ENCODE measurements at regions not wholly inside any gene's neighbourhood (a gene's known extent, or its start where the extent isn't known, plus 50 kb on each side); places are given as distances from the start of the nearest gene placed in this dataset.

DNA sequence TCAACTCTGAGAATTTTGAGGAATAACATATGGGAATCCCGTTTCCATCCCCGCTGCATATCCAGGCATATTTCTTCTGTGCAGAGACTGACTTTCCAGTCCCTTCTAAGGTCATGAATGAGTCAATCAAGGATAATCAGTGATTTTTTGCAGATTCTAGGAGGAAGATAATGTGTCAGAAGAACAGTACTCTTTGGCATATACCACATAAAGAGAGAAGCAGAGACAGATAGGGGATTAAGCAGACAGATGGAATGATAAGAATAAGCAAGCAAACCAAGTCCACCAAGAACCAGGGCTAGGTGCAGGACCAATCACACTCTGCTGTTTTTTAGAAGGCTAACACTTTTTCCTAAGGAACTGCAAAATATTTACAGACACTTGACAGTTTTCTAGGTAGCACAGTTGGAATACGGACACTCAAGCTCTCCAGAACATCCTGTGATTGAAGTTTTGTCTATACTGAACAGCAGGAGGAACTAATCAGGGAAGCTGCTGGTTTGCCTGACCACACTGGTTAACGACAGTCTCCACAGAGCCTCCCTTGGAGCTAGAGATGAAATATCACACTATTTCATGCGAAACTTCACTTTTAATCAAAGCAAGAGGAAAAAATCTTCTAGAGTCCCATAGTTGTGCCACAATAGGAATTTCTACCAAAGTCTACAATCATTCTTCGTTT, 450.0 kb upstream of the KCNMB2 start:
- TF ChIP-seq, protein P1, sequence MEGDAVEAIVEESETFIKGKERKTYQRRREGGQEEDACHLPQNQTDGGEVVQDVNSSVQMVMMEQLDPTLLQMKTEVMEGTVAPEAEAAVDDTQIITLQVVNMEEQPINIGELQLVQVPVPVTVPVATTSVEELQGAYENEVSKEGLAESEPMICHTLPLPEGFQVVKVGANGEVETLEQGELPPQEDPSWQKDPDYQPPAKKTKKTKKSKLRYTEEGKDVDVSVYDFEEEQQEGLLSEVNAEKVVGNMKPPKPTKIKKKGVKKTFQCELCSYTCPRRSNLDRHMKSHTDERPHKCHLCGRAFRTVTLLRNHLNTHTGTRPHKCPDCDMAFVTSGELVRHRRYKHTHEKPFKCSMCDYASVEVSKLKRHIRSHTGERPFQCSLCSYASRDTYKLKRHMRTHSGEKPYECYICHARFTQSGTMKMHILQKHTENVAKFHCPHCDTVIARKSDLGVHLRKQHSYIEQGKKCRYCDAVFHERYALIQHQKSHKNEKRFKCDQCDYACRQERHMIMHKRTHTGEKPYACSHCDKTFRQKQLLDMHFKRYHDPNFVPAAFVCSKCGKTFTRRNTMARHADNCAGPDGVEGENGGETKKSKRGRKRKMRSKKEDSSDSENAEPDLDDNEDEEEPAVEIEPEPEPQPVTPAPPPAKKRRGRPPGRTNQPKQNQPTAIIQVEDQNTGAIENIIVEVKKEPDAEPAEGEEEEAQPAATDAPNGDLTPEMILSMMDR (IDR thresholded peaks at IDR 0.05) = no peak
- no peak for TF ChIP-seq POLR2A (IDR thresholded peaks at IDR 0.05)
- H3K4me1 ChIP-seq = peaks cover 20% of the 10 kb centered on the region

DNA sequence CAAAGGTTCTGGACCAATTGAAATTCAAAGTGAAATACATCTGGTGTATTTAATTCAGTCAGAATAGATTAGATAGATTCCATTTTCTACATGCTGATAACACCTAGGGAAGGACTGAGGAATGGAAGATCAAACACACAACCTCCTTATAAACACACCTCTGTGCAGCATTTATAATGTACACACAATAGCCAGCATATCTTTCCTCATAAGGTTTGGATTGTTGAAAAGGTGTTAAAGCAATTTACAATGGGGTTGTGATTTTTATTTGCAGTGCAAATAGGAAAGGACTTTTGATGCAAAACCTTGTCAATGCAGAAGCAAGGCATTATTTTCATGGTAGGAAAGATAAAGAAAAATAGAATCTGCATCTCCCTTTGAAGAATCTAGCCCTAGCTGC, 448.9 kb upstream of the KCNMB2 start:
- DNase-seq = no peak
- TF ChIP-seq POLR2A (IDR thresholded peaks at IDR 0.05) = no peak
- Histone ChIP-seq H3K27me3 (no peaks in the 10 kb centered on the region), H3K9me3 (no peaks in the 10 kb centered on the region), H3K36me3 (ENCODE audit: low read depth, missing control alignments) (no peaks in the 10 kb centered on the region), H3K27ac (no peak overlapping the region), H3K4me3 (no peak overlapping the region), H3K4me1 (peaks cover 20% of the 10 kb centered on the region)
- intact Hi-C loops (cut with DNase I; ENCODE audit: low total_unique reads) = no loop called here

More for the DNA sequence above, 450.0 kb upstream of the KCNMB2 start:
- H3K4me3 ChIP-seq = no peak overlapping the region
- H3K27ac ChIP-seq = no peak overlapping the region
- no peaks in the 10 kb centered on the region for H3K27me3 ChIP-seq
- 82 to 83% methylated on average over 6 of the region's 6 CpGs for WGBS, 2 donors
- H3K36me3 ChIP-seq (ENCODE audit: low read depth, missing control alignments) = no peaks in the 10 kb centered on the region
- DNase-seq = no peak
- intact Hi-C loops (cut with DNase I; ENCODE audit: low total_unique reads) = no loop called here
- no peaks in the 10 kb centered on the region for H3K9me3 ChIP-seq

DNA sequence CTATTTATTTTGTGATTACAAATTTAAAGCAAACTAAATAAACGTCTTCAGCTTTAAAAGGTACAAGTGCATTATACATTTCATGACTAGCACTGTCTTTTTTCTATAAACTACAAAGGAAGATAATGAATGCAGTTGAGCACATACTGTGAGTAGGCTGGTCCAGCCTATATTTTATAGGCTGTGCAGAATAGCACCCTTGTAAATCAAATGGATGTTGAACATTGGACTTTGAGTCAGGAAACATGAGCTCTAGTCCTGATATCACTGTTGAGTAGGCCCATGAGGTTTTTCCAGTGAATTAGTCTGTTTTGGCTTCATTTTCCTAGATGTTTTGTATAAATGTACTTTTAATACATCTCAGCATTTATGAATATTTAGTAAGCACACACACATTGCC, 447.3 kb upstream of the KCNMB2 start:
- no peak for DNase-seq
- Histone ChIP-seq H3K36me3 (ENCODE audit: low read depth, missing control alignments) (no peaks in the 10 kb centered on the region), H3K4me3 (no peak overlapping the region), H3K27ac (no peak overlapping the region), H3K27me3 (no peaks in the 10 kb centered on the region), H3K4me1 (peaks cover 16% of the 10 kb centered on the region), H3K9me3 (no peaks in the 10 kb centered on the region)
- TF ChIP-seq, protein P1 (IDR thresholded peaks at IDR 0.05) = no peak
- no peak for TF ChIP-seq POLR2A (IDR thresholded peaks at IDR 0.05)
- 38 to 51% methylated on average over 1 of the region's 1 CpG for WGBS, 2 donors
- intact Hi-C loops (cut with DNase I; ENCODE audit: low total_unique reads) = no loop called here

DNA sequence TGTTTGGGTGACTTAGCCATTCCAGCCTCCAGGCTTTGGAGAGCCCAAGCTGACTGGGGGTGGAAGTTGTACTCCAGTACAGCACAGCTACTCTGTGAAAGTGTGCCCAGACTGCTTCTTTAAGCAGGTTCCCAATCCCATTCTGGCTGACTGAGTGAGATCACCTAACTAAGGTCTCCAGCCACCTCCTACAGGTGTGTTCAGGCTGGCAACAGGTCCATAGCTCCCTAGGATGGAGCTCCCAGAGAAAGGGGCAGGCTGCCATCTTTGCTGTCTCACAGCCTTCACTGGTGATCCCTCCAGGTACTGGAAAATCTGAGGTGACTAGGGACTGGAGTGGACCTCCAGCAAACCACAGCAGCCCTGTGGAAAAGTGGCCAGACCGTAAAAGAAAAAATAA, 445.3 kb upstream of the KCNMB2 start:
- intact Hi-C loops (cut with DNase I; ENCODE audit: low total_unique reads) = no loop called here
- DNase-seq = no peak
- no peak overlapping the region for H3K27ac ChIP-seq
- H3K4me1 ChIP-seq = no peaks in the 10 kb centered on the region
- H3K4me3 ChIP-seq = no peak overlapping the region
- H3K36me3 ChIP-seq (ENCODE audit: low read depth, missing control alignments) = no peaks in the 10 kb centered on the region
- 96 to 100% methylated on average over 1 of the region's 1 CpG for WGBS, 2 donors
- TF ChIP-seq POLR2A (IDR thresholded peaks at IDR 0.05) = no peak
- TF ChIP-seq, protein P1 (IDR thresholded peaks at IDR 0.05) = no peak
- H3K27me3 ChIP-seq = no peaks in the 10 kb centered on the region
- no peaks in the 10 kb centered on the region for H3K9me3 ChIP-seq

DNA sequence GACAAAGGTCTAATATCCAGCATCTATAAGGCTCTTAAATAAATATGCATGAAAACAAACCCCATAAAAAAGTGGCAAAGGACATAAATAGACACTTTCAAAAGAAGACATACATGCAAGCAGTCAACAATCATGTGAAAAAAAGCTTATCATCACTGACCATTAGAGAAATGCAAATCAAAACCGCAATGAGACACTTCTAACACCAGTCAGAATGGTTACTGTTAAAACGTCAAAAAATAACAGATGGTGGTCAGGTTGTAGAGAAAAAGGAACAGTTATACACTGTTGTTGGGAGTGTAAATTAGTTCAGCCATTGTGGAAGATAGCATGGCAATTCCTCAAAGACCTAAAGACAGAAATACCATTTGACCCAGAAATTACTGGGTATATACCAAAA, 440.7 kb upstream of the KCNMB2 start:
- no peaks in the 10 kb centered on the region for H3K36me3 ChIP-seq (ENCODE audit: low read depth, missing control alignments)
- H3K4me1 ChIP-seq = no peaks in the 10 kb centered on the region
- TF ChIP-seq, protein P1 (IDR thresholded peaks at IDR 0.05) = no peak
- no peak for TF ChIP-seq POLR2A (IDR thresholded peaks at IDR 0.05)
- WGBS, 2 donors = 88 to 97% methylated on average over 2 of the region's 2 CpGs
- H3K9me3 ChIP-seq = no peaks in the 10 kb centered on the region
- no peak overlapping the region for H3K4me3 ChIP-seq
- no peak for DNase-seq
- H3K27ac ChIP-seq = no peak overlapping the region
- H3K27me3 ChIP-seq = no peaks in the 10 kb centered on the region
- intact Hi-C loops (cut with DNase I; ENCODE audit: low total_unique reads) = no loop called here

Measured in testis (tissue), 2 donors.